OCI-LY1 (cell line): ENCODE measurements at regions not wholly inside any gene's neighbourhood (a gene's known extent, or its start where the extent isn't known, plus 50 kb on each side); places are given as distances from the start of the nearest gene placed in this dataset.
"Not testable (repeated sequence)": the region's sequence is repeated elsewhere in the genome, so short reads cannot be mapped to it uniquely, and the experiment has no call there.

Experiments
- H2AFZ ChIP-seq: fragments of 200-600 bp; sonication (generic), shearing (Covaris generic); 2 replicates; pipeline ENCODE4 v1.6.0; 2014; ENCODE audit warnings: antibody characterized with exemption, mild to moderate bottlenecking, low read length
- H3F3A ChIP-seq: fragments of 200-600 bp; sonication (generic), shearing (Covaris generic); 2 replicates; pipeline ENCODE4 v1.6.0; 2014; ENCODE audit warnings: mild to moderate bottlenecking, antibody characterized with exemption, low read length, moderate library complexity; ENCODE audit not compliant: insufficient read depth
- H3K27ac ChIP-seq: fragments of 200-600 bp; sonication (generic); 2 replicates; pipeline ENCODE4 v1.5.1; 2014; ENCODE audit warnings: low read length, mixed run types, mild to moderate bottlenecking, low read depth; ENCODE audit not compliant: poor library complexity, severe bottlenecking
- H3K27me3 ChIP-seq: fragments of 200-600 bp; sonication (generic); 2 replicates; pipeline ENCODE4 v1.6.0; 2014; ENCODE audit warnings: antibody characterized with exemption, mild to moderate bottlenecking, low read length, moderate library complexity; ENCODE audit not compliant: insufficient read depth
- H3K36me3 ChIP-seq: fragments of 200-600 bp; sonication (generic); 2 replicates; pipeline ENCODE4 v1.6.1; 2014; ENCODE audit warnings: mild to moderate bottlenecking, antibody characterized with exemption, low read length, moderate library complexity, mixed read lengths; ENCODE audit not compliant: insufficient read depth
- H3K4me1 ChIP-seq: fragments of 200-600 bp; sonication (generic); 2 replicates; pipeline ENCODE4 v1.5.1; 2014; ENCODE audit warnings: mild to moderate bottlenecking, low read length, moderate library complexity; ENCODE audit not compliant: insufficient read depth, severe bottlenecking
- H3K4me2 ChIP-seq: fragments of 200-600 bp; sonication (generic), shearing (Covaris generic); 2 replicates; pipeline ENCODE4 v1.6.1; 2014; ENCODE audit warnings: low read length
- H3K4me3 ChIP-seq: fragments of 200-600 bp; sonication (generic); 2 replicates; pipeline ENCODE4 v1.5.1; 2014; ENCODE audit warnings: low read length, low read depth, mild to moderate bottlenecking, mixed read lengths; ENCODE audit not compliant: poor library complexity, severe bottlenecking
- H3K79me2 ChIP-seq: fragments of 200-600 bp; shearing (Covaris generic); 2 replicates; pipeline ENCODE4 v1.6.1; 2016; ENCODE audit warnings: mixed run types, low read length, mixed read lengths; ENCODE audit not compliant: insufficient read depth
- H3K9ac ChIP-seq: fragments of 200-600 bp; sonication (generic), shearing (Covaris generic); 2 replicates; pipeline ENCODE4 v1.6.1; 2014; ENCODE audit warnings: mild to moderate bottlenecking, low read length, mixed read lengths
- H3K9me2 ChIP-seq: fragments of 200-600 bp; sonication (generic), shearing (Covaris generic); 2 replicates; pipeline ENCODE4 v1.6.1; 2014; ENCODE audit warnings: low read depth, mild to moderate bottlenecking, low read length, mixed read lengths
- H3K9me3 ChIP-seq: fragments of 200-600 bp; shearing (Covaris generic); 2 replicates; pipeline ENCODE4 v1.6.1; 2014; ENCODE audit warnings: low read length, mixed read lengths
- H4K20me1 ChIP-seq: fragments of 200-600 bp; sonication (generic), shearing (Covaris generic); 2 replicates; pipeline ENCODE4 v1.6.0; 2016; ENCODE audit warnings: mild to moderate bottlenecking, low read length; ENCODE audit not compliant: insufficient read depth
- CTCF ChIP-seq: fragments of 200-600 bp; sonication (generic), shearing (Covaris generic); IDR thresholded peaks from 2 replicates; pipeline ENCODE4 v1.5.1; 2017; ENCODE audit warnings: mild to moderate bottlenecking, antibody characterized with exemption, low read length, moderate library complexity, mixed read lengths
- EZH2 ChIP-seq: fragments of 200-600 bp; sonication (generic), shearing (Covaris generic); IDR thresholded peaks from 2 replicates; pipeline ENCODE4 v1.8.0; 2017; ENCODE audit warnings: borderline replicate concordance, mixed run types, mild to moderate bottlenecking, antibody characterized with exemption, low read length, moderate library complexity, mixed read lengths

GRCh38 chr1:232162001-232162400 lies 467.9 kb downstream of the SIPA1L2 start:
- no peaks in the 10 kb centered on the region for H3K79me2 ChIP-seq
- no peak overlapping the region for H3K4me2 ChIP-seq
- no peaks in the 10 kb centered on the region for H3K27me3 ChIP-seq
- H3K4me1 ChIP-seq: no peaks in the 10 kb centered on the region
- H3K4me3 ChIP-seq: no peak overlapping the region
- H3K36me3 ChIP-seq: no peaks in the 10 kb centered on the region
- TF ChIP-seq CTCF: no peak
- TF ChIP-seq EZH2: no peak
- no peaks in the 10 kb centered on the region for H3F3A ChIP-seq
- no peaks in the 10 kb centered on the region for H4K20me1 ChIP-seq
- no peaks in the 10 kb centered on the region for H3K9me3 ChIP-seq
- no peak overlapping the region for H3K9ac ChIP-seq
- no peak overlapping the region for H2AFZ ChIP-seq
- no peaks in the 10 kb centered on the region for H3K9me2 ChIP-seq
- no peak overlapping the region for H3K27ac ChIP-seq

DNA sequence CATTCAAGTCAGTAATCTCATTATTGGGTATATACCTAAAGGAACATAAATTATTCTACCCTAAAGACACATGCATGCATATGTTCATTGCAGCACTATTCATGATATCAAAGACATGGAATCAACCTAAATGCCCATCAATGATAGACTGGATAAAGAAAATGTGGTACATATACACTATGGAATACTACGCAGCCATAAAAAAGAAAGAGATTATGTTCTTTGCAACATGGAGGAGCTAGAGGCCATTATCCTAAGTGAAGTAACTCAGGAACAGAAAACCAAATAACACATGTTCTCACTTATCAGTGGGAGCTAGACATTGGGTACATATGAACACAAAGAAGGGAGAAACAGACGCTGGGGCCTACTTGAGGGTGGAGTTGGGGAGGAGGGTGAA lies 471.4 kb downstream of the SIPA1L2 start:
- H3K4me1 ChIP-seq, H4K20me1 ChIP-seq, H3K27me3 ChIP-seq, H3K27ac ChIP-seq, H3K9me3 ChIP-seq, H3K79me2 ChIP-seq, H3K4me2 ChIP-seq, H3K9me2 ChIP-seq, H3K9ac ChIP-seq, H3K4me3 ChIP-seq, H2AFZ ChIP-seq, H3F3A ChIP-seq, H3K36me3 ChIP-seq: not testable (repeated sequence)

DNA sequence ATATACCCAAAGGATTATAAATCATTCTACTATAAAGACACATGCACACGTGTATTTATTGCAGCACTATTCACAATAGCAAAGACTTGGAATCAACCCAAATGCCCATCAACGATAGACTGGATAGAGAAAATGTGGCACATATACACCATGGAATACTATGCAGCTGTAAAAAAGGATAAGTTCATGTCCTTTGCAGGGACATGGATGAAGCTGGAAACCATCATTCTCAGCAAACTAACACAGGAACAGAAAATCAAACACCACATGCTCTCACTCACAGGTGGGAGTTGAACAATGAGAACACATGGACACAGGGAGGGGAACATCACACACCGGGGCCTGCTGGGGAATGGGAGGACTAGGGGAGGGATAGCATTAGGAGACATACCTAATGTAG lies 473.9 kb downstream of the SIPA1L2 start:
- H3K27me3 ChIP-seq, H3K79me2 ChIP-seq, H3K9ac ChIP-seq, H3K4me1 ChIP-seq, H3K9me3 ChIP-seq, H2AFZ ChIP-seq, H3K9me2 ChIP-seq, H3K36me3 ChIP-seq, H3K4me3 ChIP-seq, H4K20me1 ChIP-seq, H3K4me2 ChIP-seq, H3K27ac ChIP-seq, H3F3A ChIP-seq: not testable (repeated sequence)

GRCh38 chr1:232153652-232154051 lies 476.3 kb downstream of the SIPA1L2 start:
- no peak overlapping the region for H3K4me2 ChIP-seq
- no peak overlapping the region for H2AFZ ChIP-seq
- H3K27ac ChIP-seq: no peak overlapping the region
- H3K9me3 ChIP-seq: no peaks in the 10 kb centered on the region
- no peaks in the 10 kb centered on the region for H3K4me1 ChIP-seq
- H3F3A ChIP-seq: no peaks in the 10 kb centered on the region
- H3K27me3 ChIP-seq: no peaks in the 10 kb centered on the region
- H4K20me1 ChIP-seq: no peaks in the 10 kb centered on the region
- H3K36me3 ChIP-seq: no peaks in the 10 kb centered on the region
- no peak for TF ChIP-seq EZH2
- TF ChIP-seq CTCF: no peak
- no peaks in the 10 kb centered on the region for H3K9me2 ChIP-seq
- H3K79me2 ChIP-seq: no peaks in the 10 kb centered on the region
- no peak overlapping the region for H3K9ac ChIP-seq
- no peak overlapping the region for H3K4me3 ChIP-seq
